ENCODE measurements at regions not wholly inside any gene's neighbourhood (a gene's known extent, or its start where the extent isn't known, plus 50 kb on each side); places are given as distances from the start of the nearest gene placed in this dataset.
"Not testable (repeated sequence)": the region's sequence is repeated elsewhere in the genome, so short reads cannot be mapped to it uniquely, and the experiment has no call there.

DNA sequence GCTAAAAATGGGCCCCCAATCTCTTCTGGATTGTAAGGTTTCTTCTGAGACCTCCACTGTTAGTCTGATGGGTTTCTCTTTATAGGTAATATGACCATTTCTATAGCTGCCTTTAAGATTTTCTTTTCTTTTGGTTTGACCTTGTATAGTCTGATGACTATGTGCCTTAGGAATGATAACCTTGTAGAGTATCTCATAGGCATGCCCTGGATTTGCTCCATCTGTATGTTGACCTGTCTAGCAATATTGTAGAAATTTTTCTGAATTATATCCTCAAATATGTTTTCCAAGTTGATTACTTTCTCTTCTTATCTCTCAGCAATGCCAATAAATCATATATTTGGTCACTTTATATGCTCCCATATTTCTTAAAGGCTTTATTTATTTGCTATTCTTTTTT, 1403.8 kb upstream of the GOT2 start:
- TF ChIP-seq, protein P1, sequence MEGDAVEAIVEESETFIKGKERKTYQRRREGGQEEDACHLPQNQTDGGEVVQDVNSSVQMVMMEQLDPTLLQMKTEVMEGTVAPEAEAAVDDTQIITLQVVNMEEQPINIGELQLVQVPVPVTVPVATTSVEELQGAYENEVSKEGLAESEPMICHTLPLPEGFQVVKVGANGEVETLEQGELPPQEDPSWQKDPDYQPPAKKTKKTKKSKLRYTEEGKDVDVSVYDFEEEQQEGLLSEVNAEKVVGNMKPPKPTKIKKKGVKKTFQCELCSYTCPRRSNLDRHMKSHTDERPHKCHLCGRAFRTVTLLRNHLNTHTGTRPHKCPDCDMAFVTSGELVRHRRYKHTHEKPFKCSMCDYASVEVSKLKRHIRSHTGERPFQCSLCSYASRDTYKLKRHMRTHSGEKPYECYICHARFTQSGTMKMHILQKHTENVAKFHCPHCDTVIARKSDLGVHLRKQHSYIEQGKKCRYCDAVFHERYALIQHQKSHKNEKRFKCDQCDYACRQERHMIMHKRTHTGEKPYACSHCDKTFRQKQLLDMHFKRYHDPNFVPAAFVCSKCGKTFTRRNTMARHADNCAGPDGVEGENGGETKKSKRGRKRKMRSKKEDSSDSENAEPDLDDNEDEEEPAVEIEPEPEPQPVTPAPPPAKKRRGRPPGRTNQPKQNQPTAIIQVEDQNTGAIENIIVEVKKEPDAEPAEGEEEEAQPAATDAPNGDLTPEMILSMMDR (IDR thresholded peaks at IDR 0.05) = no peak
- peaks cover 0 to 25% of the 10 kb centered on the region in 2 donors for H3K9me3 ChIP-seq
- no peaks in the 10 kb centered on the region for H3K36me3 ChIP-seq
- no peak overlapping the region for H3K4me3 ChIP-seq
- H3K4me1 ChIP-seq = no peaks in the 10 kb centered on the region
- no peak overlapping the region for H3K27ac ChIP-seq
- DNase-seq (ENCODE audit: low spot score) = no peak
- H3K27me3 ChIP-seq = no peaks in the 10 kb centered on the region

DNA sequence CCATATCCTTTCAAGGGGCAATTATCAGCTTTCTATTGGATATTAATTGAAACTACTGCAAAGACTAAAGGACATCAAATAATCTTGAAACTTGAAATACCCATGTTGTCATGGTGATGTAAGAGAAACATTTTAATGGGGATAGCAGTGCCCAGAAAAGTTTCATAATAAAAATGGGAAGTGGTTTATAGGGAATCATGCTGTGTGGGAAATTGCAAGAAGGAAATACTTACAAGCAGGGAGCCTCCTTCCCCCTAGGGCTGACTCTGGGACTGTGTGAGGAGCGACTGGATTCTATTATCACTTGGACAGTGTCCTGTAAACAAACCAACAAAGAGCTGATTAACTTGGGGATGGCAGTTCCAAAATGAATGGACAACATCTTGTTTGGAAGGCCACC, 1393.1 kb upstream of the GOT2 start:
- Histone ChIP-seq H3K36me3 (no peaks in the 10 kb centered on the region), H3K4me1 (no peaks in the 10 kb centered on the region), H3K9me3 (peaks cover 0 to 8% of the 10 kb centered on the region in 2 donors), H3K27me3 (no peaks in the 10 kb centered on the region), H3K4me3 (no peak overlapping the region), H3K27ac (no peak overlapping the region)
- TF ChIP-seq, protein P1 (IDR thresholded peaks at IDR 0.05) = no peak
- DNase-seq (ENCODE audit: low spot score) = no peak

DNA sequence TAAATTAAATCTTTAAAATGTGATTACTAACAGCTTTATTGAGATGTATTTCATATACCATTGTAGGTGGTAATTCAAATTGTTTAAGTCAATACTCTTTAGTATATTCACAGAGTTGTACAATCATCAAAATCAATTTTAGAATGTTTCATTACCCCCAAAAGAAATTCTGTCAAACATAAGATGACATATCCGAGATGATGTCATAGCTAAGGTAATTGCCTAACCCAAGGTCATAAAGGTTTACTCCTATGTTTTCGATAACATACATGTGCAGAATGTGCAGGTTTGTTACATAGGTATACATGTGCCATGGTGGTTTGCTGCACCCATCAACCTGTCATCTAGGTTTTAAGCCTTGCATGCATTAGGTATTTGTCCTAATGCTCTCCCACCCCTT, 1392.0 kb upstream of the GOT2 start:
- not testable (repeated sequence) for H3K9me3 ChIP-seq; DNase-seq (ENCODE audit: low spot score); H3K4me1 ChIP-seq; H3K36me3 ChIP-seq; H3K27ac ChIP-seq; H3K27me3 ChIP-seq; H3K4me3 ChIP-seq

DNA sequence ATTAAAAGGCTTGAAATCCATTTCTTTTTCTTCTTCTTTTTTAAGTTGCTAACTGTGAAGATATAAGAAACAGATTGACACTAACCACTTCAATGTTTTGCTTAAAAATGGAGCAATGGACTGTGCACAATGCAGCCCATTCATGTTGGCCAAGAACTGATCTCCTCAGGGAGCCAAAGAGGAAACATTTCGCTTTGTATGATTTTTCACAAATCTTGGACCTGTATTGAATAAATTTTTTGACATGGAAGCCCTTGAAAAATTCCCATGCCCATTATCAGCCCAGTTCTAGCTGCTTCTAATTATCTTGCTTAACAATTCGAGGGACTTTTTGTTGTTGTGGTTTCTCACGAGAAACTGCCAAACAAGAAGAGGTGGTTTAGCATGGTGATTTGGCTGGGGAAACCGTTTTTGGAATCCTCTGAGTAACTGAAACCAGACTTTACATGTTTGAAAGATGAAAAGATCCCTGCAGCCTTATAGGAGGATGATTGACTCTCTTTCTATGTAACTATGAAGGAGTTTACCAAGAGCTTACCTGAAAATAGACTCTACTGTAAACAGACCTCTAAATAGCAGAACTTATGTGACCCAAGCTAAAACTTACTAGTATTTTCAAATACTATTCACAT, 1389.4 kb upstream of the GOT2 start:
- DNase-seq (ENCODE audit: low spot score) = no peak
- TF ChIP-seq, protein P1 (IDR thresholded peaks at IDR 0.05) = no peak
- no peaks in the 10 kb centered on the region for H3K36me3 ChIP-seq
- H3K4me1 ChIP-seq = no peaks in the 10 kb centered on the region
- H3K4me3 ChIP-seq = no peak overlapping the region
- peaks cover 0 to 8% of the 10 kb centered on the region in 2 donors for H3K9me3 ChIP-seq
- no peak overlapping the region for H3K27ac ChIP-seq
- no peaks in the 10 kb centered on the region for H3K27me3 ChIP-seq

DNA sequence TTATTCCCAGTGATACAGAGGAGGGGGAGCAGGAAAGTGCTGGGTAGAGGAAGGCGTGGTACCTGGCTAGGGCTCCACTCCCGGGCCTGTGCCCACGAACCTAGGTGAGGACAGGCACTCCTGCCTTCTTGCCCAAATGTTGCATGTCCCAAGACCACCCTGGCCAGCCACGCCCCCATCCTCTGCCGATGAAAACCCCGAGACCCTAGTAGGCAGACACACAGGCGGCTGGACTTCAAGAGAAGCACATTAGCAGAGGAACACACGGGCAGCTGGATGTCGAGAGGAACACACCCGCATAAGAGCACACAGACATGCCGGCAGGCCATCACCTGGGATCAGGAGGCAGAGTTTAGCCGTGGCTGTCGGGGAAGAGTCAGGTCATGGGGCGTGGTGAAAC, 1386.5 kb upstream of the GOT2 start:
- H3K4me1 ChIP-seq = no peaks in the 10 kb centered on the region
- no peaks in the 10 kb centered on the region for H3K36me3 ChIP-seq
- TF ChIP-seq, protein P1 (IDR thresholded peaks at IDR 0.05) = no peak
- no peak overlapping the region for H3K4me3 ChIP-seq
- H3K9me3 ChIP-seq = no peaks in the 10 kb centered on the region
- no peak for DNase-seq (ENCODE audit: low spot score)
- no peaks in the 10 kb centered on the region for H3K27me3 ChIP-seq
- H3K27ac ChIP-seq = no peak overlapping the region

DNA sequence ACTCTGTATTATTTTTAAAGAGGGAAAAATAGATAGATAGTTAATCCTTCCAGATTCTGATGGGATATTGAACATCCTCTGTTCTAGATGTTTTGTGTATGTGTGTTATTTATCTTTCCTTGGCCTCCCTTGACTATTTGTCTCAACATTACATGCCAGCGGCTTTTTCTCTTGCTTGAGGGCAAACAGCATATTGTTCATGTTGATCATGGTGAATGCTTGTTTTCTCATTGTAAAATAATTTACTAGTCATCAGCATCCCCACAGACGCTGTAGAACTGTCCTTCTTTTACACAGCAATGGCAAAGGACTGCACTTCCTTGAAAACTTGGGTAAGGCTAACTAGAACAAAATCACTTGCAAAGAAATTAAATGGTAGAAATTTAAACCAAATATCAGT, 1376.4 kb upstream of the GOT2 start:
- Histone ChIP-seq H3K4me3 (no peak overlapping the region), H3K4me1 (no peaks in the 10 kb centered on the region), H3K27ac (no peak overlapping the region), H3K9me3 (peaks cover 0 to 5% of the 10 kb centered on the region in 2 donors), H3K27me3 (no peaks in the 10 kb centered on the region), H3K36me3 (no peaks in the 10 kb centered on the region)
- TF ChIP-seq, protein P1 (IDR thresholded peaks at IDR 0.05) = no peak
- DNase-seq (ENCODE audit: low spot score) = no peak
